H1 (cell line): ENCODE measurements at regions not wholly inside any gene's neighbourhood (a gene's known extent, or its start where the extent isn't known, plus 50 kb on each side); places are given as distances from the start of the nearest gene placed in this dataset.

ENCODE experiments used
- CHD7 ChIP-seq: fragments of 300-600 bp; sonication (generic); IDR thresholded peaks from 2 replicates; pipeline ENCODE4 v1.7.1; 2012; ENCODE audit warnings: low read length, moderate library complexity, mild to moderate bottlenecking, inconsistent platforms; ENCODE audit not compliant: insufficient replicate concordance
- EGR1 ChIP-seq: IDR thresholded peaks from 2 replicates; pipeline ENCODE4 v1.6.1; 2011; ENCODE audit warnings: low read depth, low read length, borderline replicate concordance
- JUND ChIP-seq: IDR thresholded peaks from 2 replicates; pipeline ENCODE4 v1.6.1; 2011; ENCODE audit warnings: mild to moderate bottlenecking, improper control_type of control experiment, low read length
- KDM5A ChIP-seq: fragments of 200-600 bp; IDR thresholded peaks from 2 replicates; pipeline ENCODE4 v1.7.1; 2012; ENCODE audit warnings: mild to moderate bottlenecking, low read length, inconsistent platforms, mixed read lengths
- RBBP5 ChIP-seq: IDR thresholded peaks from 2 replicates; pipeline ENCODE4 v1.7.1; 2012; ENCODE audit warnings: low read depth, mild to moderate bottlenecking, inconsistent platforms, low read length, moderate library complexity, borderline replicate concordance
- ZNF274 ChIP-seq: IDR thresholded peaks from 2 replicates; pipeline ENCODE4 v1.7.0; 2012; ENCODE audit warnings: low read length, borderline replicate concordance; ENCODE audit errors: extremely low read depth

GRCh38 chr5:125555591-125555990, 809.2 kb upstream of the ZNF608 start (continued):
- TF ChIP-seq CHD7 (no peak), EGR1 (no peak), JUND (no peak), RBBP5 (no peak), KDM5A (no peak), ZNF274 (no peak)
